T-helper 2 cell treated with Interferon-gamma antibody and Interleukin-4, amounts not matched to agents 100 ng/mL and 5 ng/mL, for 36 hours (primary cell): ENCODE measurements at regions not wholly inside any gene's neighbourhood (a gene's known extent, or its start where the extent isn't known, plus 50 kb on each side); places are given as distances from the start of the nearest gene placed in this dataset.

Source experiments
- intact Hi-C: fragments of 100-400 bp; cut with micrococcal nuclease; formaldehyde crosslinking; loops from one replicate; pipeline ENCODE4 v1.15.1; 2023

GRCh38 chr3:107943786-107944523 is 146.9 kb downstream of the CD47 start:
- intact Hi-C loops: loop anchor here (2.0 to 5.0 kb wide), 2 partner anchors 15 to 33 kb away; no protein-coding TSS in a partner anchor

DNA sequence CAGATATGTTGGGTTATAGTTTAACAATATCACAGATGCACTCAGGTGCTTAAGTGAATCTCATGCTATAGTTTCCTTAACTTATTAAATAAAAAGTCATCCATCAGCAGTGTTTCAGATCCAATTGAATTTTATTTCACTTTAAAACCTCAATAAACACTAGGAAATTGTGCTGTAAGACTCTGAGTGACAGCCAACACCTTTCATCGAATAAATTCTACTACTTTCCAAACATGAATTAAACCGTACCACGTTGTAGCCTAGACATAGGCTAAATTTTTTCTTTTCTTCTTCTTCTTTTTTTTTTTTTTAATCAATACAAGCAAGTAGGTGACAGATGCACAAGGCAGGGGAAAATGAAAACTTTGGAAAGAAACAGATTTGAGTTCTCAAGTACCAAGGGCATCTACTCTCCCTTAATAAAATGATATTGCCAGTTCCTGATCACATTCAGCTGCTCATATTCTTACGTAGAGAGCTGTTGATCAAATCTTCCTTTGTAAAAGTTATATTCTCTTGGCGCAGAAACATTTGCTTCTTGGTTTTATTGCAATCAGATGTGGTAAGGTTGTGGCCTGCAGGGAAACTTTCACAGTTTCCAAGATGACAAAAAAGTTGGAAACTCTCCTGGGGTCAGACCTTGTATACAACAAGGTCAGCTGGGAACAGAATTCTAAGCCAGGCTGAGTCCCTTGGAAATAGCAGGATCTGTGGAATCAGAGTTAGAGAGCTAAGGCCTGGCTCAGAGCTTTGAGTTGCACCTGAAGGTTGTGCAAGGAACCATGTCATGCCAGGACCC is 147.7 kb downstream of the CD47 start:
- intact Hi-C loops: loop anchor here (2.0 to 5.0 kb wide), 2 partner anchors 14 to 34 kb away; no protein-coding TSS in a partner anchor

DNA sequence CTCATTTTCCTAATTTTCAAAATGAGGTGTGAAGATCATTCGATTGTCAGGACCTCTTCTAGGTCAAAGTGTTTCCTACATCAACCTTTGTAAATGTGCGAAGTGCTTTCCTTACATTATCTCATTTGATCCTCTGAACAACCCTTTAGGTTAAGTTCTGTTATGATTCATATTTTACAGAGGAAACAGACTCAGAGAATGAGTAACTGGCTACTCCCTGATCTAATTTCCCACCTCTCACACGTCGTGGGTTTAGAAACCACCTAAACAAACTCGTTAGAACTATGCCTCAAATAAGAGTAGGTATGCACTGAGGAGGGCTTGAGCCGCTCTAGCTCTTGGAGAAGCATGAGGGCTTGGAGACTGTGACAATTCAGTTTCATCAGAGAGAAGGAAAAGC is 148.6 kb downstream of the CD47 start:
- intact Hi-C loops: loop anchor here (2.0 to 5.0 kb wide), 2 partner anchors 13 to 35 kb away; no protein-coding TSS in a partner anchor

DNA sequence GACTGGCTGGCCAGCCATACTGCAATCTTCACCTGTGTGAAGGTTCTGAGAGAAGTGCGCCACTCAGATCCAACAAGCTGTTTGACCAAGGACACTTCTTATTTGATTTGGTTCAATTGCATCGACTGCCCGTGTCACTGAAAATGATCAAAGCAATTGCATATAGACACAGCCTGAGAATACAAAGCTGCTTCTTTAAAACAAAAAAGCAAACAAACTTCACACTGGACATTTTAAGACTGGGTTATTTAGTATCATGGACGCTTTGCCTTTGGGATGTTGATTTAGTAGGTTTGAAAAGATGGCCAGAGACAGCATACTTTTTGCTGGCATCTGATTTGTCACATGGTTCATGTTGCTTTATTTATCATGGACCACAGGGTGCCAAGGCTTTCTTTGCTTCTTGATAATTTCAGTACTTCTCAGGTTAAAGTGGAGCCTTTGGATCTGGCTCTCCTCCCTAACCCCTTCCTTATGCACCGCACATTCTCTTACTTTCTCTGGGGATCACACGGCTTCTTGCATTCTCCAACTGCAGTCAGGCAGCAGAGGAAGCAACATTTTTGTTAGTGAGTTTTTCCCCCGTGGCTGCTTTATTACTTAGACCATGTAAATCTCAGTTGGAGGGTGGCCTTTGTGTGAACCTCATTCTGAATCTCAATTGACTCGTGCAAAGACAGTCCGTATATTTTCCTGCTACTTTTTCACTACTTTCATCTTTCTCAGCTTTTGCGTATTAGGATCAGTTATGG is 151.0 kb downstream of the CD47 start:
- intact Hi-C loops: loop anchor here (5.0 kb wide), 1 partner anchor 37 kb away; no protein-coding TSS in a partner anchor

GRCh38 chr3:107938143-107938542 is 152.7 kb downstream of the CD47 start:
- intact Hi-C loops: no loop called here

DNA sequence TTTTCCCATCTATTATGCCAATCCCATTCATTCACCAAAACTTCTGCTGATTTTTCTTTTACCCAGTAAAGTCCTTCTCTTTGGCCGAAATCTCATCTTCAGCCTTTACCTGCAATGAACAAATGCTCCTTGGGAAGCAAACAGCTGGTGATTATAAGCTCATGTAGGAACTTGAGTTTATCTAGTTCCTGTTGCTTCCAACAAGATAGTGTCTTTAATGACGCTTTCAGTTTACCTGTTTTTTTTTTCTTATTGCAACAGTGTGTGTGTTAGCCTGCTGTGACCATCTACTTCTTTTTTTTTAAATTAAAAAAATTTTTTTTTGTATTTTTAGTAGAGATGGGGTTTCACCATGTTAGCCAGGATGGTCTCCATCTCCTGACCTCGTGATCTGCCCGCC is 156.0 kb downstream of the CD47 start:
- intact Hi-C loops: no loop called here

- intact Hi-C loops: no loop called here
Observed at GRCh38 chr3:107933450-107933849, 157.4 kb downstream of the CD47 start.

GRCh38 chr3:107931326-107931725 is 159.5 kb downstream of the CD47 start:
- intact Hi-C loops: no loop called here

DNA sequence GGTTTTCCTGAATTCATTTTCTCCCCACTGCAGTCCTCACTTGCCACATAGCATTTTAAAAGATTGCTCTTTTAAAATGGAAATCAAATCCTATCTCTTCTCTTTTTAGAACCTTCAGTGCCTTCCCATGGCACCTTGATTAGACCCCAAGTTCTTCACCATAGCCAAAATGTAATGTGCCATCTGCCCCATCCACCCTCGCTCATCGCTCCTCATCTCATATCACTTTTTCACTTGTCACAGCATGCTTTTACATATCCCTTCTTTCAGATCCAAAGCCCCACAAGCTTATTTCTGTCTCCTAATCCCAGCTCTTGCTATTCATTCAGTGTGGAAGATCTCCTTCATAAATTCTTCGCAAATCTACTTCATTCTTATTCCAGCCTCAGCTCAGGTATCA is 161.7 kb downstream of the CD47 start:
- intact Hi-C loops: loop anchor here (2.0 to 5.0 kb wide), 3 partner anchors 14 to 548 kb away; partner anchors contain the start of gene CD47

DNA sequence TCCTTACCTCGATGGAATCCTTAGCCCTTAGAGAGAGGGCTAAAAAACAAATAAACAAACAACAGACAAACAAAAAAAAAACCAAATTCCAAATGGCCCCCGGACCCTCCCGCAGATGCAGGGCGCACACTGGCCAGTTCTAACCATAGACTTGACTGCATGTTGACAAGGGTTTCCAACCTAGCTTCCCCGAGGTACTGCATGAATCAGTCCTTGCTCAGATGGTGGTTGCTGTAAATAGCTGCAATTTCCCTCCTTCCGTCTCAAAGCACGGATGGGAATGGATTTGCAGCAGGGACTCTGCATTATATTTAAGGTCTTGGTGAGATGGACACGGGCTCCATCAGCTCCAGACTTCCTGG is 162.8 kb downstream of the CD47 start:
- intact Hi-C loops: loop anchor here (2.0 to 5.0 kb wide), 3 partner anchors 15 to 549 kb away; partner anchors contain the start of gene CD47

DNA sequence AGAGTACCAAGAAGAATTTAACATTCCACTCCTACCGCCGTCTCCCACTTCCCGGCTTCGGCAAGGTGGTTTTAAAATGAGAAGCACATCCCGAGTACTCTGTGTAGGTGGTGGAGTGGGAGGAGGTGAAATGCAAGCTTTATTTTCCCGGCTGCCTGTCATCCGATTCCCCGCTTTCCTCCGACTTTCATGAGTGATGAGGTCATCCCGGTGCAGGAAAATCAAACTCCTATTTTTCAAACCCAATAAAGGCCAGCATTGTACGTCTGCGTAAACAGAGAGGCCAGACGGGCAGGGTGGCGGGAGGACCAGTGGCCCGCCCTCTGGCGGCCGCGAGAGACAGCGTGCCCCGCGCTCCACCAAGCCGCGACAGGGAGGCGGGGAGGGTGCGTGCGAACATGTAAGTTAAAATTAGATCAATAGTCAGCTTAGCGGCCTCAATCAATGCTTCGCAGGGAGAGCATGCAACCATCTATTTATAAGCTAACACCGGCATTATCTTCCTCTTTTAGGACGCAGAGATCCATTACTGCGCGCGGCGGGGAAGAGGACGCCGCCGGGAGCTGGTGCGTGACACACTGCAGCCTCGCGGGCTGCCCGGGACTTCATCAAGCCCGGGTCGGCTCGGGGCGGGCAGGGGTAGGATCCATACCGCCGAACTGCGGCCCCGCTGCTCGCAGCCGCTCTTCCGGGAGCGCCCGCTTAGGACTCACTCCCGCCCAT is 163.3 kb downstream of the CD47 start:
- intact Hi-C loops: loop anchor here (1.0 to 5.0 kb wide), 5 partner anchors 15 to 691 kb away; partner anchors contain the start of gene CD47

DNA sequence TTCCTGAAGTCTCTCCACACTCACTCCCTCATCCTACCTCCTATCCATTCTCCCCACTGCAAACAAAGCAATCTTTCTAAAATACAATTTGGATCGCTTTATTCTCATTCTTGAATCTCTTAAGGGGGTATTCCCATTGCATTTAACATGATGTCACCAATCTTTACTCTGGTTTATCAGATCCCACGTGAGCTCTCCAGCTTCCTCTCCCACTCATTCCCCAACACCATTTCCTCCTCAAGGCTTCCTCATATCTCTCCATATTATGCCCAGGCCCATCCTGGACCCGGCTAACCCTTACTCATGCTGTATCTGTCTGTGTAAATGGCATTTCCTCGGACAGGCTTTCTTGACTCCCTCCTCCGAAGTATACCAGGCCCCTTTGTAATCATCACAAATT is 165.0 kb downstream of the CD47 start:
- intact Hi-C loops: loop anchor here (5.0 kb wide), 2 partner anchors 166 to 551 kb away; partner anchors contain the start of gene CD47

DNA sequence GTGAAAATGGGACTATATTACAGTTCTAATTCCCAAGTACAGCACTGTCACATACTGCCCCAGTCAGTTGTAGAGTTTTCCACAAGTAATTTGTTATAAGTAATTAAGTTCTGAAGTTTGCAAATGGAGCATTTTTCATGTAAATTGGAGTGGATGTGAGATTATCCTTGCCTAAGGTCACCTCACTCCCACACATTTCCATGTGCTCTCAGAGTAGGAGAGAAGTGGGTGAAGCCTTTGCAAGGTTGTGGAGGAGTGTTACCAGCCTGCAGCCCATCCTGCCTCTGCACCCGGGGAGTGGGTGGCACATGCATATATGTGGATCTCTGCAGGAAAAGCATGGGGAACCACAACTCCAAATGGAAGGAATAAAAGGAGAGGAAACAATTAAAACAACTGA is 169.8 kb downstream of the CD47 start:
- intact Hi-C loops: no loop called here

GRCh38 chr3:107920538-107920937 is 170.3 kb downstream of the CD47 start:
- intact Hi-C loops: no loop called here

DNA sequence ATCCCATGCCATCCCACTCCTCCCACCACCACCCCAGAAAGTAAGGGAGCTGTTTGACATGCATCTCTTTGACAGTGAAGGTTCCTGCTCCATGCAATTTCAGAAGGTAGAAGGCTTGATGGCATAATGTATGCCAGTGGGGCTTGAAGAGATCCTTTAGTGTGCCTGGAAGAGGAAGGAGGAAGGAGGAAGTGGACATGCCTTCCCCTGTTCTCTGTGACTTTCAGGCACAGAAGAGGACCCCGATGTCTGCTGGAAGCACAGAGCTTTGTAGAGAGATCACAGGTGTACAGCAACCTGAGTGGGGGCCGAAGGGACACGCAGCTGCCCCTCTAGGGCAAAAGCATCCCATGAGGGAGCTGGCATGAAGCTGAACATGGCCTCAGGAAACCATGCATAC is 171.6 kb downstream of the CD47 start:
- intact Hi-C loops: no loop called here

- intact Hi-C loops: no loop called here
Observed at GRCh38 chr3:107916171-107916570, 174.7 kb downstream of the CD47 start.

GRCh38 chr3:107915706-107916105 is 175.1 kb downstream of the CD47 start:
- intact Hi-C loops: no loop called here

GRCh38 chr3:107913701-107914100 is 177.1 kb downstream of the CD47 start:
- intact Hi-C loops: no loop called here

- intact Hi-C loops: no loop called here
Observed at GRCh38 chr3:107911337-107912000, 179.4 kb downstream of the CD47 start.

DNA sequence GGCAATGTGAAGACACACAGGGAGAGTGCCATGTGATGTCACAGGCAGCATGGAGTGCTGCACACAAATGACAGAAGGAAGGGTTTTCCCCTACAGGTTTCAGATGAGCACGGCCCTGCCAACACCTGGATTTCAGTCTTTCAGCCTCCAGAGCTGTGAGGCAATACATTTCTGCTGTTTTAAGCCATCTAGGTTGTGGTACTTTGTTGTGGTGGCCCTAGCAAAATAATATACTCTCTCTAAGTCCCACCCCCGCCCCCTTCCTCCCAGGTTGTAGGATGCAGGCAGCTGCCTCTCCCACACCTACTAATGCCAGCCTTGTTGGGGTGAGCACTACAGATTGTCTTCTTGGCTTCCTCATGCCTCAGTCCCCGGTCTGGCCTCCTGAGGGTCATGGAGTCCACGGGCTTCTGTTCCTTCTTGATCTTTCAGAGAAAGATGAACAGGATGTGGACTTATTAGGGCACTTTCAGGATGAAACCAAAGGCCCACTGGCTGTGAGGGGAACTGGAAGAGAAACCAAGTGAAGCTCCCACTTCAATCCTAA is 180.0 kb downstream of the CD47 start:
- intact Hi-C loops: no loop called here
